ENCODE measurements at regions not wholly inside any gene's neighbourhood (a gene's known extent, or its start where the extent isn't known, plus 50 kb on each side); places are given as distances from the start of the nearest gene placed in this dataset.

- 56 to 79% methylated on average over 2 of the region's 2 CpGs for WGBS, 2 donors
- Histone ChIP-seq H3K27ac (peak overlapping the region in 1 of 4 donors; percentile 3), H3K4me3 (no peak overlapping the region), H3K36me3 (no peaks in the 10 kb centered on the region), H3K27me3 (no peaks in the 10 kb centered on the region), H3K4me1 (peaks cover 0 to 16% (median 4%) of the 10 kb centered on the region in 4 donors), H3K9me3 (no peaks in the 10 kb centered on the region)
- no peak for TF ChIP-seq EP300 (IDR thresholded peaks at IDR 0.05)
- no peak for TF ChIP-seq POLR2AphosphoS5 (IDR thresholded peaks at IDR 0.05)
- no peak for TF ChIP-seq POLR2A (IDR thresholded peaks at IDR 0.05)
- TF ChIP-seq CTCF (IDR thresholded peaks at IDR 0.05), result no peak
- intact Hi-C loops (cut with DNase I), result no loop called here
- no peak for DNase-seq
Measured at GRCh38 chr14:71574976-71575375, 357.3 kb upstream of the RGS6 start.

GRCh38 chr14:71576472-71576871 is 355.8 kb upstream of the RGS6 start:
- no peak overlapping the region for H3K4me3 ChIP-seq
- intact Hi-C loops (cut with DNase I), result no loop called here
- H3K27ac ChIP-seq, result no peak overlapping the region
- no peaks in the 10 kb centered on the region for H3K36me3 ChIP-seq
- TF ChIP-seq POLR2A (IDR thresholded peaks at IDR 0.05) (no peak), EP300 (IDR thresholded peaks at IDR 0.05) (no peak), POLR2AphosphoS5 (IDR thresholded peaks at IDR 0.05) (no peak), CTCF (IDR thresholded peaks at IDR 0.05) (no peak)
- H3K27me3 ChIP-seq, result no peaks in the 10 kb centered on the region
- peaks cover 0 to 16% (median 4%) of the 10 kb centered on the region in 4 donors for H3K4me1 ChIP-seq
- no peaks in the 10 kb centered on the region for H3K9me3 ChIP-seq
- no peak for DNase-seq
- 97 to 98% methylated on average over 2 of the region's 2 CpGs for WGBS, 2 donors

- WGBS, 2 donors, result 92 to 94% methylated on average over 3 of the region's 3 CpGs
- intact Hi-C loops (cut with DNase I), result no loop called here
- no peak overlapping the region for H3K4me3 ChIP-seq
- H3K9me3 ChIP-seq, result no peaks in the 10 kb centered on the region
- H3K4me1 ChIP-seq, result peaks cover 0 to 33% (median 17%) of the 10 kb centered on the region in 4 donors
- TF ChIP-seq EP300 (IDR thresholded peaks at IDR 0.05), result no peak
- TF ChIP-seq POLR2AphosphoS5 (IDR thresholded peaks at IDR 0.05), result no peak
- no peak for TF ChIP-seq POLR2A (IDR thresholded peaks at IDR 0.05)
- no peak for TF ChIP-seq CTCF (IDR thresholded peaks at IDR 0.05)
- no peak for DNase-seq
- no peak overlapping the region for H3K27ac ChIP-seq
- H3K27me3 ChIP-seq, result no peaks in the 10 kb centered on the region
- H3K36me3 ChIP-seq, result no peaks in the 10 kb centered on the region
Measured at GRCh38 chr14:71579331-71579730, 352.9 kb upstream of the RGS6 start.

- Histone ChIP-seq H3K36me3 (no peaks in the 10 kb centered on the region), H3K4me1 (peaks cover 0 to 38% (median 23%) of the 10 kb centered on the region in 4 donors), H3K27me3 (no peaks in the 10 kb centered on the region), H3K4me3 (no peak overlapping the region), H3K27ac (peak overlapping the region in 2 of 4 donors; percentile 53 to 58), H3K9me3 (no peaks in the 10 kb centered on the region)
- TF ChIP-seq CTCF (IDR thresholded peaks at IDR 0.05), result no peak
- TF ChIP-seq EP300 (IDR thresholded peaks at IDR 0.05), result no peak
- no peak for TF ChIP-seq POLR2AphosphoS5 (IDR thresholded peaks at IDR 0.05)
- no peak for TF ChIP-seq POLR2A (IDR thresholded peaks at IDR 0.05)
- intact Hi-C loops (cut with DNase I), result no loop called here
- 89 to 99% methylated on average over 1 of the region's 1 CpG for WGBS, 2 donors
- no peak for DNase-seq
Measured at GRCh38 chr14:71582705-71583104, 349.5 kb upstream of the RGS6 start.

- H3K27ac ChIP-seq, result peak overlapping the region in 2 of 4 donors; percentile 53 to 58
- 83 to 93% methylated on average over 2 of the region's 2 CpGs for WGBS, 2 donors
- no peaks in the 10 kb centered on the region for H3K27me3 ChIP-seq
- H3K9me3 ChIP-seq, result no peaks in the 10 kb centered on the region
- peaks cover 0 to 38% (median 23%) of the 10 kb centered on the region in 4 donors for H3K4me1 ChIP-seq
- intact Hi-C loops (cut with DNase I), result no loop called here
- no peak overlapping the region for H3K4me3 ChIP-seq
- H3K36me3 ChIP-seq, result no peaks in the 10 kb centered on the region
- TF ChIP-seq POLR2A (IDR thresholded peaks at IDR 0.05), result no peak
- TF ChIP-seq POLR2AphosphoS5 (IDR thresholded peaks at IDR 0.05), result no peak
- no peak for DNase-seq
Measured at GRCh38 chr14:71583194-71583593, 349.0 kb upstream of the RGS6 start.

All from sigmoid colon (tissue), 6 donors.